ENCODE measurements at regions not wholly inside any gene's neighbourhood (a gene's known extent, or its start where the extent isn't known, plus 50 kb on each side); places are given as distances from the start of the nearest gene placed in this dataset.

DNA sequence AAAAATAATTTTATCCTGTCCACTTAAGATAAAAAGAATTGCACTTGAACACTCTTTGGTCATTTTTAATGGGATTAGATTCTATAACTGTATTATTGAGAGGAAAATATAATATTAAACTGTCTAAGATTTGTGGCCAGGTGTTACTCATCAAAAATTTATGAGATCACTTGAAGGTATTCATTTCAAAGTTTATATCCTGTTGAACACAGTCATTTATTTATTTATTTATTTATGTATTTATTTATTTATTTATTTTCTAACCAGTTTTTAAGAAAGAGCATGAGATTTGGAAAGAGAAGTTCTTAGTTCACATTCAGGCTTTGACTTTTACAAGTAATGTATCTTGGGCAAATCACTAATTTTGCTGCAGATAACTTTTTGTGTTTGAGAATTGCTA, 692.7 kb downstream of the LTN1 start:
- Mint-ChIP-seq H3K36me3 (ENCODE audit: insufficient read depth, unreplicated experiment) (no peaks in the 10 kb centered on the region), H3K4me3 (ENCODE audit: low read depth, unreplicated experiment) (no peak overlapping the region), H3K27ac (ENCODE audit: unreplicated experiment) (no peak overlapping the region), H3K27me3 (ENCODE audit: unreplicated experiment) (no peaks in the 10 kb centered on the region), H3K4me1 (ENCODE audit: low read depth, unreplicated experiment) (no peaks in the 10 kb centered on the region), H3K9me3 (ENCODE audit: low read depth, unreplicated experiment) (no peaks in the 10 kb centered on the region)
- BruUV-seq (replicated peaks) = no TSS peak
- DNase-seq = no peak
- CTCF ChIA-PET = no interaction called here
- intact Hi-C loops (cut with micrococcal nuclease; ENCODE audit: unreplicated experiment) = no loop called here
- TF ChIP-seq, protein P1, sequence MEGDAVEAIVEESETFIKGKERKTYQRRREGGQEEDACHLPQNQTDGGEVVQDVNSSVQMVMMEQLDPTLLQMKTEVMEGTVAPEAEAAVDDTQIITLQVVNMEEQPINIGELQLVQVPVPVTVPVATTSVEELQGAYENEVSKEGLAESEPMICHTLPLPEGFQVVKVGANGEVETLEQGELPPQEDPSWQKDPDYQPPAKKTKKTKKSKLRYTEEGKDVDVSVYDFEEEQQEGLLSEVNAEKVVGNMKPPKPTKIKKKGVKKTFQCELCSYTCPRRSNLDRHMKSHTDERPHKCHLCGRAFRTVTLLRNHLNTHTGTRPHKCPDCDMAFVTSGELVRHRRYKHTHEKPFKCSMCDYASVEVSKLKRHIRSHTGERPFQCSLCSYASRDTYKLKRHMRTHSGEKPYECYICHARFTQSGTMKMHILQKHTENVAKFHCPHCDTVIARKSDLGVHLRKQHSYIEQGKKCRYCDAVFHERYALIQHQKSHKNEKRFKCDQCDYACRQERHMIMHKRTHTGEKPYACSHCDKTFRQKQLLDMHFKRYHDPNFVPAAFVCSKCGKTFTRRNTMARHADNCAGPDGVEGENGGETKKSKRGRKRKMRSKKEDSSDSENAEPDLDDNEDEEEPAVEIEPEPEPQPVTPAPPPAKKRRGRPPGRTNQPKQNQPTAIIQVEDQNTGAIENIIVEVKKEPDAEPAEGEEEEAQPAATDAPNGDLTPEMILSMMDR (IDR thresholded peaks at IDR 0.05; ENCODE audit: unreplicated experiment) = no peak

DNA sequence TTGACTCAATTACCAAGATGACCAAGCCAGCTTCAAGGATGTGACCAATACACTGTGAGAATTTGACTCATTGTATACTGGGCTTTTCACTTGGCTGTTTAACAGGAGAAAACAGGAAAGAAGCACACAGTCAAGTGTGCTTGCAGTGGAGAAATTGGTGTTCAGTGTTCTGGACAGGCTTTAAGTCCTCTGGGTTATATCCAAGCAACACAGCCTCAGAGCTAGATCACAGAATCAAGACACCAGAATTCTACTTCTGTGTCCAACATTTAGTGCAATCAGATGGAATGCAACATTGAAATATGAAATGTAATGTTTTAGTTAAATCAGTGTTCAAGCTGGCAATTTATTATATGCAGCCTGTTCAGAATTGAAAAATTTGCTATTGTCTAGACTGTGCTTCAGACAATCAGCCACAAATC, 694.4 kb downstream of the LTN1 start:
- intact Hi-C loops (cut with micrococcal nuclease; ENCODE audit: unreplicated experiment) = no loop called here
- H3K4me1 Mint-ChIP-seq (ENCODE audit: low read depth, unreplicated experiment) = no peaks in the 10 kb centered on the region
- TF ChIP-seq, protein P1 (IDR thresholded peaks at IDR 0.05; ENCODE audit: unreplicated experiment) = no peak
- BruUV-seq (replicated peaks) = no TSS peak
- H3K27ac Mint-ChIP-seq (ENCODE audit: unreplicated experiment) = no peak overlapping the region
- CTCF ChIA-PET = no interaction called here
- no peaks in the 10 kb centered on the region for H3K27me3 Mint-ChIP-seq (ENCODE audit: unreplicated experiment)
- no peaks in the 10 kb centered on the region for H3K9me3 Mint-ChIP-seq (ENCODE audit: low read depth, unreplicated experiment)
- H3K4me3 Mint-ChIP-seq (ENCODE audit: low read depth, unreplicated experiment) = no peak overlapping the region
- no peaks in the 10 kb centered on the region for H3K36me3 Mint-ChIP-seq (ENCODE audit: insufficient read depth, unreplicated experiment)
- no peak for DNase-seq

DNA sequence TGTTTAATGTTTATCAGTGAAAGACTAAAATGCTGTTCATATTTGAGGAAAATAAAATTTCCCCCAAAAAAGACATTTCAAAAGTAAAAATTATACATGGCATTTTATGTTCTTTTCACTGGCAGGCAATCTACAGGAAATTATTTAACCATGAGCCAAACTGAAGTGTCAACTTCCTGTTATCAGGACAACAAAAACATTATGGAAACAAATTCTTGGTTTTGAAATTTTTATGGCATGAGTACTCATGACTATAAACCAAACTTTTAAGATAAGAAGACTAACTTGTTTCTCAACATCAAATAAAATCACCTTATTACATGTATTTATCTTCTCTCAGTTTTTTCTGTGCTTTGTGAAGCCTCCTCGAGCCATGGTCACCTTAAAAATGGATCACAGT, 698.6 kb downstream of the LTN1 start:
- no peak for DNase-seq
- H3K4me1 Mint-ChIP-seq (ENCODE audit: low read depth, unreplicated experiment) = no peaks in the 10 kb centered on the region
- H3K36me3 Mint-ChIP-seq (ENCODE audit: insufficient read depth, unreplicated experiment) = no peaks in the 10 kb centered on the region
- intact Hi-C loops (cut with micrococcal nuclease; ENCODE audit: unreplicated experiment) = no loop called here
- no TSS peak for BruUV-seq (replicated peaks)
- CTCF ChIA-PET = no interaction called here
- no peak overlapping the region for H3K27ac Mint-ChIP-seq (ENCODE audit: unreplicated experiment)
- TF ChIP-seq, protein P1 (IDR thresholded peaks at IDR 0.05; ENCODE audit: unreplicated experiment) = no peak
- H3K27me3 Mint-ChIP-seq (ENCODE audit: unreplicated experiment) = no peaks in the 10 kb centered on the region
- H3K9me3 Mint-ChIP-seq (ENCODE audit: low read depth, unreplicated experiment) = peaks cover 5% of the 10 kb centered on the region
- no peak overlapping the region for H3K4me3 Mint-ChIP-seq (ENCODE audit: low read depth, unreplicated experiment)

DNA sequence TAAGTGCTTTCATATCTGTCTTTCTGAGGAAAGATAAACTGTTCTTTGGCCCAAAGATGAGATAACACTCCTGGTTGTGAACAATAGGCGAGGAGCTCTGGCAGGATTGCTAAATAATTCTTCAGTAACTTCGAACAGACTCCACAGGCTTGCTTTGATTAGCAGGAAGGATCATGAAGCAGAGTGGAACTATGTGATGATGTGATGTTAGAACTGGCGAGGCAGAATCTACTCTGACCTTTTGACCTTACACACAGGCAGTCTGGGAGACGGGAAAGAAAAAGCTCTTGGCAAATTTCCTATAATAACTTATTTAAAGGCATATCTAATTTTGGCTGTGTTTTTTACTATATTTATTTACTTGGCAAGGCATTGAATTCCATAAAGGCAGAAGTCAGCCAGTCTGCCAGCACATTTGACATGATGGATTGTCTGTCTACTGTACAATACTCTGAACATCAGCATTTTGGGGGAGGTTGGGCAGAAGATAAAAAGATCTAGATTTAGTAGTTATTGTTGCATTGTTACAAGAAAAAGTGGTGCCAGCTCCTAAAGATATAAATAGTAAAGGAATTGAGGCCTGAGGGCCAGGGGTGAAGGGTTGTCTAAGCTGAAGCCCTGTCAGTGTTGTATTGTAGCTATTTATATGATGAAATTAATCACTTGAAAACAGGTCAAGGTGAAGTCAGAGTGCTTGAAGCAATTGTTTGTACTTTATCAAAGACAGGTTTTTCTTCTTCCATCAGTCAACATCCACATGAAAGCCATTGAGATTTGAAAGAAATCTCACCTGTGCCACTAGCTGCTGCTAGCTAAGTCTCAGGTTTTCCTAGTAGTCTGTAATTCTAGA, 708.8 kb downstream of the LTN1 start:
- intact Hi-C loops (cut with micrococcal nuclease; ENCODE audit: unreplicated experiment) = no loop called here
- TF ChIP-seq, protein P1 (IDR thresholded peaks at IDR 0.05; ENCODE audit: unreplicated experiment) = no peak
- no TSS peak for BruUV-seq (replicated peaks)
- H3K27me3 Mint-ChIP-seq (ENCODE audit: unreplicated experiment) = no peaks in the 10 kb centered on the region
- no peaks in the 10 kb centered on the region for H3K36me3 Mint-ChIP-seq (ENCODE audit: insufficient read depth, unreplicated experiment)
- CTCF ChIA-PET = no interaction called here
- no peak for DNase-seq
- no peak overlapping the region for H3K27ac Mint-ChIP-seq (ENCODE audit: unreplicated experiment)
- no peak overlapping the region for H3K4me3 Mint-ChIP-seq (ENCODE audit: low read depth, unreplicated experiment)
- H3K9me3 Mint-ChIP-seq (ENCODE audit: low read depth, unreplicated experiment) = no peaks in the 10 kb centered on the region
- peaks cover 7% of the 10 kb centered on the region for H3K4me1 Mint-ChIP-seq (ENCODE audit: low read depth, unreplicated experiment)
